ENCODE measurements at regions not wholly inside any gene's neighbourhood (a gene's known extent, or its start where the extent isn't known, plus 50 kb on each side); places are given as distances from the start of the nearest gene placed in this dataset.
A peak's percentile ranks its signal among the peaks of the same experiment; 100 is the strongest.

- no peaks in the 10 kb centered on the region for H3K4me1 ChIP-seq (ENCODE audit: control insufficient read depth, extremely low read depth, insufficient read depth, low read length)
- no peaks in the 10 kb centered on the region for H3K27me3 ChIP-seq (ENCODE audit: control insufficient read depth, extremely low read depth, insufficient read depth, low read length)
- no peak overlapping the region for H3K4me2 ChIP-seq (ENCODE audit: control insufficient read depth, extremely low read depth, insufficient read depth, low read depth, low read length)
- H4K20me1 ChIP-seq (ENCODE audit: control insufficient read depth, extremely low read depth, insufficient read depth, low read length) = no peaks in the 10 kb centered on the region
- no peak overlapping the region for H3K27ac ChIP-seq (ENCODE audit: control insufficient read depth, insufficient read depth, low read length)
- dilution Hi-C loops (cut with MboI; ENCODE audit: extremely low pct_ligation_motif_present, low sequenced_read_pairs) = no loop called here
- H3K4me3 ChIP-seq (ENCODE audit: control insufficient read depth in 2 of 3, extremely low read depth in 1 of 3, insufficient read depth in 2 of 3, low read depth in 1 of 3, low read length in 3 of 3) = no peak overlapping the region
- no peak overlapping the region for H3K9ac ChIP-seq (ENCODE audit: control insufficient read depth, extremely low read depth, insufficient read depth, low read length)
- FAIRE-seq = no peak
- H3K9me3 ChIP-seq (ENCODE audit: control insufficient read depth, low read depth, low read length) = no peaks in the 10 kb centered on the region
- TF ChIP-seq EZH2 (IDR thresholded peaks at IDR 0.05; ENCODE audit: low read length) = no peak
- TF ChIP-seq CTCF (optimal IDR thresholded peaks at IDR 0.05 in 1 of 3, IDR thresholded peaks at IDR 0.05 in 1 of 3, conservative IDR thresholded peaks at IDR 0.05 in 1 of 3; ENCODE audit: extremely low read depth in 1 of 3, insufficient read depth in 2 of 3, low read length in 3 of 3) = no peak
- no peak overlapping the region for H2AFZ ChIP-seq (ENCODE audit: control insufficient read depth, low read length)
- H3K36me3 ChIP-seq (ENCODE audit: control insufficient read depth in 2 of 2, extremely low read depth in 1 of 2, insufficient read depth in 2 of 2, low read length in 2 of 2) = no peaks in the 10 kb centered on the region
- DNase-seq (ENCODE audit: low read depth, low spot score) = no peak
- no peaks in the 10 kb centered on the region for H3K79me2 ChIP-seq (ENCODE audit: control insufficient read depth, insufficient read depth, low read length)
- no peaks in the 10 kb centered on the region for H3K9me1 ChIP-seq (ENCODE audit: control insufficient read depth, extremely low read depth, insufficient read depth, low read length)
Observed at GRCh38 chr10:123244747-123245146, 90.5 kb downstream of the BUB3 start.

- DNase-seq (ENCODE audit: low read depth, low spot score) = no peak
- FAIRE-seq = no peak
- H3K9me1 ChIP-seq (ENCODE audit: control insufficient read depth, extremely low read depth, insufficient read depth, low read length) = no peaks in the 10 kb centered on the region
- peak in 1 of 3 experiments; percentile 6 for TF ChIP-seq CTCF (optimal IDR thresholded peaks at IDR 0.05 in 1 of 3, IDR thresholded peaks at IDR 0.05 in 1 of 3, conservative IDR thresholded peaks at IDR 0.05 in 1 of 3; ENCODE audit: extremely low read depth in 1 of 3, insufficient read depth in 2 of 3, low read length in 3 of 3)
- TF ChIP-seq EZH2 (IDR thresholded peaks at IDR 0.05; ENCODE audit: low read length) = no peak
- H3K36me3 ChIP-seq (ENCODE audit: control insufficient read depth in 2 of 2, extremely low read depth in 1 of 2, insufficient read depth in 2 of 2, low read length in 2 of 2) = no peaks in the 10 kb centered on the region
- H3K4me1 ChIP-seq (ENCODE audit: control insufficient read depth, extremely low read depth, insufficient read depth, low read length) = no peaks in the 10 kb centered on the region
- no peak overlapping the region for H3K4me3 ChIP-seq (ENCODE audit: control insufficient read depth in 2 of 3, extremely low read depth in 1 of 3, insufficient read depth in 2 of 3, low read depth in 1 of 3, low read length in 3 of 3)
- H3K27me3 ChIP-seq (ENCODE audit: control insufficient read depth, extremely low read depth, insufficient read depth, low read length) = no peaks in the 10 kb centered on the region
- H3K27ac ChIP-seq (ENCODE audit: control insufficient read depth, insufficient read depth, low read length) = no peak overlapping the region
- H3K4me2 ChIP-seq (ENCODE audit: control insufficient read depth, extremely low read depth, insufficient read depth, low read depth, low read length) = no peak overlapping the region
- H3K9me3 ChIP-seq (ENCODE audit: control insufficient read depth, low read depth, low read length) = no peaks in the 10 kb centered on the region
- no peak overlapping the region for H2AFZ ChIP-seq (ENCODE audit: control insufficient read depth, low read length)
- dilution Hi-C loops (cut with MboI; ENCODE audit: extremely low pct_ligation_motif_present, low sequenced_read_pairs) = no loop called here
- no peak overlapping the region for H3K9ac ChIP-seq (ENCODE audit: control insufficient read depth, extremely low read depth, insufficient read depth, low read length)
- H3K79me2 ChIP-seq (ENCODE audit: control insufficient read depth, insufficient read depth, low read length) = no peaks in the 10 kb centered on the region
- H4K20me1 ChIP-seq (ENCODE audit: control insufficient read depth, extremely low read depth, insufficient read depth, low read length) = no peaks in the 10 kb centered on the region
Observed at GRCh38 chr10:123245264-123245663, 91.1 kb downstream of the BUB3 start.
